PC-3 (cell line): ENCODE measurements at regions not wholly inside any gene's neighbourhood (a gene's known extent, or its start where the extent isn't known, plus 50 kb on each side); places are given as distances from the start of the nearest gene placed in this dataset.

ENCODE experiments used
- CTCF ChIP-seq: fragments of 300-600 bp; sonication (generic); conservative IDR thresholded peaks from 2 replicates; pipeline ENCODE4 v1.5.1; 2017; ENCODE audit warnings: antibody characterized with exemption, low read depth, mild to moderate bottlenecking, low read length
- EZH2phosphoT487 ChIP-seq: fragments of 300-600 bp; sonication (generic); IDR thresholded peaks from 2 replicates; pipeline ENCODE4 v1.6.1; 2018; ENCODE audit warnings: mild to moderate bottlenecking, antibody characterized with exemption, low read length, borderline replicate concordance

GRCh38 chr7:12979181-12979580 is 291.7 kb downstream of the ARL4A start:
- TF ChIP-seq CTCF: no peak
- no peak for TF ChIP-seq EZH2phosphoT487
